ENCODE measurements at regions not wholly inside any gene's neighbourhood (a gene's known extent, or its start where the extent isn't known, plus 50 kb on each side); places are given as distances from the start of the nearest gene placed in this dataset.

DNA sequence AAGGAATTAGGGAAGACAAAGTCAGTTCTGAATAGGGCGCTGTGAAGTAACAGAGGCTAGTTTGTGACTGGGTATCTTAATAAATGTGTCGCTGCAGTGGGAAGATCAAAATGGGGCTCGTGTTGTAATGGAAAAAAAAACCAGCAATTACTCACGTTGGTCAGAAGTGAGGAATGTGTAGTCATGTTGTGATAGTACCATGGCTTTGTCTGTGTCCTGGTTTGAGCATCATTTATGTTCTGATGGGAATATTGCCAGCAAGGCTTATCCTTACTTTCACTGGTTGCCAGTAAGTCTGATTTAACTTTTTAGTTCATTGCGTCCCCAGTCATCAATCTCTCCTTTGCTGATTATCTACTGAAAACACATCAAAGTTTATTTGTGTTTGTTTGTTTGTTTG, 467.6 kb downstream of the NYAP2 start:
- Histone ChIP-seq H2AFZ (ENCODE audit: low read length) (no peak overlapping the region), H3K4me3 (replicated peaks in 1 of 3; ENCODE audit: insufficient read depth in 1 of 3, low read depth in 2 of 3, low read length in 3 of 3) (no peak overlapping the region), H3K27ac (ENCODE audit: extremely low read length, insufficient read depth, low read length) (no peak overlapping the region), H3K36me3 (replicated peaks in 1 of 2; ENCODE audit: control insufficient read depth in 1 of 2, insufficient read depth in 2 of 2, low read length in 2 of 2) (no peaks in the 10 kb centered on the region), H4K20me1 (ENCODE audit: insufficient read depth, low read length) (no peaks in the 10 kb centered on the region), H3K9ac (ENCODE audit: insufficient read depth, low read depth, low read length) (no peak overlapping the region), H3K27me3 (ENCODE audit: control insufficient read depth in 1 of 2, insufficient read depth in 2 of 2, low read length in 2 of 2) (no peaks in the 10 kb centered on the region), H3K79me2 (ENCODE audit: insufficient read depth, low read length) (no peaks in the 10 kb centered on the region), H3K4me1 (ENCODE audit: insufficient read depth, low read length) (no peaks in the 10 kb centered on the region), H3K9me3 (ENCODE audit: low read length) (no peaks in the 10 kb centered on the region), H3K4me2 (ENCODE audit: low read depth, low read length) (no peak overlapping the region)
- FAIRE-seq (no peak), DNase-seq (ENCODE audit: low spot score) (no peak), ATAC-seq (no peak)
- TF ChIP-seq, protein P1, sequence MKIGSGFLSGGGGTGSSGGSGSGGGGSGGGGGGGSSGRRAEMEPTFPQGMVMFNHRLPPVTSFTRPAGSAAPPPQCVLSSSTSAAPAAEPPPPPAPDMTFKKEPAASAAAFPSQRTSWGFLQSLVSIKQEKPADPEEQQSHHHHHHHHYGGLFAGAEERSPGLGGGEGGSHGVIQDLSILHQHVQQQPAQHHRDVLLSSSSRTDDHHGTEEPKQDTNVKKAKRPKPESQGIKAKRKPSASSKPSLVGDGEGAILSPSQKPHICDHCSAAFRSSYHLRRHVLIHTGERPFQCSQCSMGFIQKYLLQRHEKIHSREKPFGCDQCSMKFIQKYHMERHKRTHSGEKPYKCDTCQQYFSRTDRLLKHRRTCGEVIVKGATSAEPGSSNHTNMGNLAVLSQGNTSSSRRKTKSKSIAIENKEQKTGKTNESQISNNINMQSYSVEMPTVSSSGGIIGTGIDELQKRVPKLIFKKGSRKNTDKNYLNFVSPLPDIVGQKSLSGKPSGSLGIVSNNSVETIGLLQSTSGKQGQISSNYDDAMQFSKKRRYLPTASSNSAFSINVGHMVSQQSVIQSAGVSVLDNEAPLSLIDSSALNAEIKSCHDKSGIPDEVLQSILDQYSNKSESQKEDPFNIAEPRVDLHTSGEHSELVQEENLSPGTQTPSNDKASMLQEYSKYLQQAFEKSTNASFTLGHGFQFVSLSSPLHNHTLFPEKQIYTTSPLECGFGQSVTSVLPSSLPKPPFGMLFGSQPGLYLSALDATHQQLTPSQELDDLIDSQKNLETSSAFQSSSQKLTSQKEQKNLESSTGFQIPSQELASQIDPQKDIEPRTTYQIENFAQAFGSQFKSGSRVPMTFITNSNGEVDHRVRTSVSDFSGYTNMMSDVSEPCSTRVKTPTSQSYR (CRISPR knock-in tag; IDR thresholded peaks at IDR 0.05; ENCODE audit: borderline replicate concordance), result no peak
- TF ChIP-seq TEAD2 (CRISPR knock-in tag; IDR thresholded peaks at IDR 0.05) (no peak), NR1H2 (CRISPR knock-in tag; IDR thresholded peaks at IDR 0.05; ENCODE audit: borderline replicate concordance, low read depth) (no peak), FOXO1 (CRISPR knock-in tag; IDR thresholded peaks at IDR 0.05) (no peak), SP1 (IDR thresholded peaks at IDR 0.05) (no peak), SP1 (CRISPR knock-in tag; IDR thresholded peaks at IDR 0.05) (no peak)
- TF ChIP-seq, protein P2, sequence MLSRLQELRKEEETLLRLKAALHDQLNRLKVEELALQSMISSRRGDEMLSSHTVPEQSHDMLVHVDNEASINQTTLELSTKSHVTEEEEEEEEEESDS (CRISPR knock-in tag; IDR thresholded peaks at IDR 0.05; ENCODE audit: borderline replicate concordance), result no peak
- TF ChIP-seq, protein P3, sequence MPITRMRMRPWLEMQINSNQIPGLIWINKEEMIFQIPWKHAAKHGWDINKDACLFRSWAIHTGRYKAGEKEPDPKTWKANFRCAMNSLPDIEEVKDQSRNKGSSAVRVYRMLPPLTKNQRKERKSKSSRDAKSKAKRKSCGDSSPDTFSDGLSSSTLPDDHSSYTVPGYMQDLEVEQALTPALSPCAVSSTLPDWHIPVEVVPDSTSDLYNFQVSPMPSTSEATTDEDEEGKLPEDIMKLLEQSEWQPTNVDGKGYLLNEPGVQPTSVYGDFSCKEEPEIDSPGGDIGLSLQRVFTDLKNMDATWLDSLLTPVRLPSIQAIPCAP (CRISPR knock-in tag; IDR thresholded peaks at IDR 0.05; ENCODE audit: low read depth), result no peak
- ChIA-PET POLR2A (no interaction called here), CTCF (ENCODE audit: low intra/inter-chr PET ratio, low total read pairs) (no interaction called here)
- BruUV-seq (replicated peaks), result no TSS peak
- in situ Hi-C loops (cut with HindIII; ENCODE audit: extremely low pct_ligation_motif_present, low pct_unique_long_range_greater_than_20kb) (no loop called here), intact Hi-C loops (cut with micrococcal nuclease; ENCODE audit: unreplicated experiment) (no loop called here)
- 28% methylated on average over 5 of the region's 5 CpGs for WGBS (ENCODE audit: low lambda C conversion rate)
